Lower leg skin (tissue), 3 donors: ENCODE measurements at regions not wholly inside any gene's neighbourhood (a gene's known extent, or its start where the extent isn't known, plus 50 kb on each side); places are given as distances from the start of the nearest gene placed in this dataset.

ENCODE experiments used
- POLR2A ChIP-seq, 2 donors: fragments of 450-650 bp; IDR thresholded peaks; one replicate each; pipeline ENCODE4 v1.6.1; 2016 to 2017; ENCODE audit warnings: antibody characterized with exemption in 2 of 2, mild to moderate bottlenecking in 1 of 2, moderate library complexity in 1 of 2
- TF ChIP-seq, protein P1 (sequence below), 3 donors: fragments of 450-650 bp; IDR thresholded peaks; one replicate each; pipeline ENCODE4 v1.5.1; 2016; ENCODE audit warnings: antibody characterized with exemption in 3 of 3, mild to moderate bottlenecking in 3 of 3, moderate library complexity in 2 of 3

- TF ChIP-seq, protein P1, sequence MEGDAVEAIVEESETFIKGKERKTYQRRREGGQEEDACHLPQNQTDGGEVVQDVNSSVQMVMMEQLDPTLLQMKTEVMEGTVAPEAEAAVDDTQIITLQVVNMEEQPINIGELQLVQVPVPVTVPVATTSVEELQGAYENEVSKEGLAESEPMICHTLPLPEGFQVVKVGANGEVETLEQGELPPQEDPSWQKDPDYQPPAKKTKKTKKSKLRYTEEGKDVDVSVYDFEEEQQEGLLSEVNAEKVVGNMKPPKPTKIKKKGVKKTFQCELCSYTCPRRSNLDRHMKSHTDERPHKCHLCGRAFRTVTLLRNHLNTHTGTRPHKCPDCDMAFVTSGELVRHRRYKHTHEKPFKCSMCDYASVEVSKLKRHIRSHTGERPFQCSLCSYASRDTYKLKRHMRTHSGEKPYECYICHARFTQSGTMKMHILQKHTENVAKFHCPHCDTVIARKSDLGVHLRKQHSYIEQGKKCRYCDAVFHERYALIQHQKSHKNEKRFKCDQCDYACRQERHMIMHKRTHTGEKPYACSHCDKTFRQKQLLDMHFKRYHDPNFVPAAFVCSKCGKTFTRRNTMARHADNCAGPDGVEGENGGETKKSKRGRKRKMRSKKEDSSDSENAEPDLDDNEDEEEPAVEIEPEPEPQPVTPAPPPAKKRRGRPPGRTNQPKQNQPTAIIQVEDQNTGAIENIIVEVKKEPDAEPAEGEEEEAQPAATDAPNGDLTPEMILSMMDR (IDR thresholded peaks at IDR 0.05), result no peak
- TF ChIP-seq POLR2A (IDR thresholded peaks at IDR 0.05), result no peak
These were observed 406.3 kb downstream of the NPIPA8 start for GRCh38 chr16:17930280-17930679.
